BLaER1 treated with 17β-estradiol and CSF1 and Interleukin-3, amounts not matched to agents 10 nM and 100 nM (cell line): ENCODE measurements at regions not wholly inside any gene's neighbourhood (a gene's known extent, or its start where the extent isn't known, plus 50 kb on each side); places are given as distances from the start of the nearest gene placed in this dataset.

ENCODE experiments used
- H3K27ac ChIP-seq, 11 experiments: shearing (Covaris generic); formaldehyde crosslinking; 2 replicates each; pipeline ENCODE4 v1.8.1; 2022
- H3K27me3 ChIP-seq, 11 experiments: shearing (Covaris generic); formaldehyde crosslinking; 2 replicates each; pipeline ENCODE4 v1.8.1; 2022
- H3K36me3 ChIP-seq, 11 experiments: shearing (Covaris generic); formaldehyde crosslinking; 2 replicates each; pipeline ENCODE4 v1.8.1; 2022
- H3K4me1 ChIP-seq, 10 experiments: shearing (Covaris generic); formaldehyde crosslinking; 2 replicates each; pipeline ENCODE4 v1.8.1; 2022
- H3K4me2 ChIP-seq, 11 experiments: shearing (Covaris generic); formaldehyde crosslinking; 2 replicates each; pipeline ENCODE4 v1.8.1; 2022
- H3K4me3 ChIP-seq, 10 experiments: shearing (Covaris generic); formaldehyde crosslinking; 2 replicates each; pipeline ENCODE4 v1.8.1; 2022
- H3K9ac ChIP-seq, 11 experiments: shearing (Covaris generic); formaldehyde crosslinking; 2 replicates each; pipeline ENCODE4 v1.8.1; 2022
- H3K9me3 ChIP-seq, 11 experiments: shearing (Covaris generic); formaldehyde crosslinking; replicated peaks in 1 of 11; 2 replicates each; pipeline ENCODE4 v1.8.1; 2022
- H4K20me1 ChIP-seq, 11 experiments: shearing (Covaris generic); formaldehyde crosslinking; 2 replicates each; pipeline ENCODE4 v1.8.1; 2022
- Cebpa-rat ChIP-seq, 11 experiments: shearing (Covaris generic); IDR thresholded peaks; 2 replicates each; pipeline ENCODE4 v1.8.1; 2022

DNA sequence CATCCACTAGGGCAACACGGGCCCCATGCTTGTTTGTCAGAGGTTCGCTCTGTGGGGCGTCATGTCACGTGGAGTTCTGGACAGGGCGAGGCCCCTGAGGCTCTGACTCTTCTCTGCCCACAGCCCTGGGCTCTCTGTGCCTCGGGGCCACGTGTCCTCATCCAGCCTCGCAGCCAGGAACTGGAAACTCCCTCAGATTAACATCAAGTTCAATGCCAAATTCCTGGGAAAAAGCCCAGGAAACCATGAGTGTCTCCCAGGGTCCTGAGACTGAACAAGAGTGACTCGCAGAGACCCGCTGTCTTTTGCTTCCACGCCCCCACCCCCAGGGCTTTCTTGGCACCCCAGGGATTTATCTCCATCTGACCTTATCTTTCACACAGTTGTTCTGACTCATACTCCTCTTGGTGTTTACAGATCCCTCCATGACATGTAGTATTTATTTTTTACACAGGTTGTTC is 174.0 kb upstream of the PIEZO2 start:
- Histone ChIP-seq H3K9me3 (0 out of 22 replicates have a peak, but pooled peaks cover 0 to 11% (median 0%) of the 10 kb centered on the region in 11 experiments), H3K27ac (peak overlapping the region in 3 of 11 experiments; percentile 6 to 45 (median 41); a peak in 5 of 22 replicates), H3K4me1 (peaks cover 9 to 57% (median 44%) of the 10 kb centered on the region in 10 experiments)

DNA sequence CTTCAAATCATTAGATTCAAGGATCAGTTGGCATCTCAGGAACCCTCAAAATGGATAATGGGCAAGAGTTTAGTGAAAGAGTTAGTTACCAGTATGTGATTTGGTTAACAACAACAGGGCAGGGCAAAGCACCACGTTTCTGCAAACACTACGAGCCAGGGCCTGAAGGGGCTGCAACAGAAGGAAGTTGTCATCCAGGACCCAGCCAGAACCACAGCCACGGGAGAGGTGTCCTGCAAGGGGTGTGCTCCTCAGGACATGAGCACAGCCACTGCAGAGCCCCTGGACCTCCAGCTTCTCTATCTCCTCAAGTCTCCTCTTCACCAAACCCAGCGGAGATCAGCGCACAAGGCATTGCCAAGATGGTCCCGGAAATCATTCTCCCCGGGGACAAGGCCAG is 173.3 kb upstream of the PIEZO2 start:
- Histone ChIP-seq H3K27ac (no peak overlapping the region; a peak in 1 of 22 replicates), H3K36me3 (no peaks in the 10 kb centered on the region), H3K9me3 (0 out of 22 replicates have a peak, but pooled peaks cover 0 to 11% (median 0%) of the 10 kb centered on the region in 11 experiments), H3K4me1 (peaks cover 9 to 57% (median 44%) of the 10 kb centered on the region in 10 experiments), H3K4me3 (no peak overlapping the region), H3K27me3 (no peaks in the 10 kb centered on the region), H3K9ac (no peak overlapping the region), H3K4me2 (peak overlapping the region in 2 of 11 experiments; percentile 77 to 79; a peak in 3 of 22 replicates), H4K20me1 (no peaks in the 10 kb centered on the region)
- no peak for TF ChIP-seq Cebpa-rat (IDR thresholded peaks at IDR 0.05)

More for the DNA sequence above, 174.0 kb upstream of the PIEZO2 start:
- no peak for TF ChIP-seq Cebpa-rat (IDR thresholded peaks at IDR 0.05)
- no peaks in the 10 kb centered on the region for H3K27me3 ChIP-seq
- H3K4me3 ChIP-seq: no peak overlapping the region
- no peaks in the 10 kb centered on the region for H4K20me1 ChIP-seq
- no peak overlapping the region for H3K9ac ChIP-seq
- H3K36me3 ChIP-seq: no peaks in the 10 kb centered on the region
- H3K4me2 ChIP-seq: peak overlapping the region in 5 of 11 experiments; percentile 11 to 79 (median 38); a peak in 9 of 22 replicates

DNA sequence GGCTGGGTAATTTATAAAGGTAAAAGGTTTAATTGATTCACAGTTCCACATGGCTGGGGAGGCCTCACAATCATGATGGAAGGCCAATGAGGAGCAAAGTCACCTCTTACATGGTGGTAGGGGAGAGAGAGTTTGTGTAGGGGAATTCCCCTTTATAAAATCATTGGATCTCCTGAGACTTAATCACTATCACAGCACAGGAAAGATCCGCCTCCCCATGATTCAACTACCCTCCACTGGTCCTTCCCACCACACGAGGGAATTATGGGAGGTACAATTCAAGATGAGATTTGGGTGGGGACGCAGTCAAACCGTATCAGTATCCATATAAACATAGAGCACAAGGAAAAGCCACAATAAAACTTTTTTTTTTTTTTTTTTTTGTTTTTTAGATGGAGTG is 172.6 kb upstream of the PIEZO2 start:
- H4K20me1 ChIP-seq: no peaks in the 10 kb centered on the region
- H3K9ac ChIP-seq: no peak overlapping the region
- no peak overlapping the region for H3K4me3 ChIP-seq
- no peak for TF ChIP-seq Cebpa-rat (IDR thresholded peaks at IDR 0.05)
- 0 out of 22 replicates have a peak, but pooled peaks cover 0 to 11% (median 0%) of the 10 kb centered on the region in 11 experiments for H3K9me3 ChIP-seq
- H3K36me3 ChIP-seq: no peaks in the 10 kb centered on the region
- H3K27me3 ChIP-seq: no peaks in the 10 kb centered on the region
- peak overlapping the region in 2 of 11 experiments; percentile 49 to 53; a peak in 2 of 22 replicates for H3K27ac ChIP-seq
- peak overlapping the region in 8 of 11 experiments; percentile 41 to 73 (median 54); a peak in 9 of 22 replicates for H3K4me2 ChIP-seq
- peaks cover 9 to 57% (median 44%) of the 10 kb centered on the region in 10 experiments for H3K4me1 ChIP-seq

DNA sequence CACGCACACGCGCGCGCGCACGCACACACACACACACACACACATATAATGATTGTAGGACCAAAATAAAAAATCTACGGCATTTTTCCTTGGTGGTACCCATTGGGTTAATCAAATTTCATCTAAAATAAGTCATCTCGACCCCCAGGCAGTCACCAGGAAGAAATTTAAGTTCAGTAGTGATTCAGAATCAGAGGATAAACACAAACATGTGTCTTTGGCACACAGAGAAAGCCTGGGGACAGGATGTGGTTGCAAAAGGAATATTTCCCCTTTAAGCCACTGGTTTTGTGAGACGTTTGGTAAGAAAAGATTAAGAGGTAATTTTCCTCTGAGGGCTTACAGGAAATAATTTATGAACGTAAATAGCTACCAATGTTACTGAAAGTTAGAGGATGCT is 171.6 kb upstream of the PIEZO2 start:
- Histone ChIP-seq H3K4me2 (peak overlapping the region; percentile 17 to 73 (median 52); a peak in 20 of 22 replicates), H3K36me3 (no peaks in the 10 kb centered on the region), H3K4me3 (no peak overlapping the region), H3K27ac (peak overlapping the region in 4 of 11 experiments; percentile 13 to 53 (median 36); a peak in 7 of 22 replicates), H3K4me1 (peaks cover 9 to 51% (median 41%) of the 10 kb centered on the region in 10 experiments), H3K27me3 (no peaks in the 10 kb centered on the region), H4K20me1 (no peaks in the 10 kb centered on the region), H3K9ac (no peak overlapping the region; a peak in 1 of 22 replicates), H3K9me3 (0 out of 22 replicates have a peak, but pooled peaks cover 0 to 11% (median 0%) of the 10 kb centered on the region in 11 experiments)
- no peak for TF ChIP-seq Cebpa-rat (IDR thresholded peaks at IDR 0.05)

DNA sequence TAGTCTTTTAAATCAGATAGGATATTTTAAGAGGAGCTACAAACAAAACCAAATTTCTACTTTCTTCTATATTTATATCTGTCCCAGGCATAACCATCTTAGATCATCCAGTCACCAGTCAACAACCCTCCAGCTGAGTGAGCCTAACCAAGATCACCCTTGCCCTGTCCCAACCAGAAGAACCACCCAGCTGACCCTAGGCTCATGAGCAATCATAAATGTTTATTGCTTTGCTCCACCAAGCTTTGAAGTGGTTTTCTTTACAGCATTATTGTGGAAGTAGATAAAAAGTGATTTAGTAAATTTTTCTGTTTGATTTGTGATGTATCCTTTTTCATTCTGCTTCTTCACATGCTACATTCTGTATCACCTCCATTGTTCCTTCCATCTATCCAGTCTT is 167.2 kb upstream of the PIEZO2 start:
- Histone ChIP-seq H3K27me3 (no peaks in the 10 kb centered on the region), H3K9ac (no peak overlapping the region), H3K4me3 (no peak overlapping the region), H3K9me3 (no peaks in the 10 kb centered on the region), H3K4me1 (peaks cover 8 to 16% (median 12%) of the 10 kb centered on the region in 10 experiments), H4K20me1 (no peaks in the 10 kb centered on the region), H3K36me3 (no peaks in the 10 kb centered on the region), H3K27ac (no peak overlapping the region), H3K4me2 (no peak overlapping the region)
- no peak for TF ChIP-seq Cebpa-rat (IDR thresholded peaks at IDR 0.05)

DNA sequence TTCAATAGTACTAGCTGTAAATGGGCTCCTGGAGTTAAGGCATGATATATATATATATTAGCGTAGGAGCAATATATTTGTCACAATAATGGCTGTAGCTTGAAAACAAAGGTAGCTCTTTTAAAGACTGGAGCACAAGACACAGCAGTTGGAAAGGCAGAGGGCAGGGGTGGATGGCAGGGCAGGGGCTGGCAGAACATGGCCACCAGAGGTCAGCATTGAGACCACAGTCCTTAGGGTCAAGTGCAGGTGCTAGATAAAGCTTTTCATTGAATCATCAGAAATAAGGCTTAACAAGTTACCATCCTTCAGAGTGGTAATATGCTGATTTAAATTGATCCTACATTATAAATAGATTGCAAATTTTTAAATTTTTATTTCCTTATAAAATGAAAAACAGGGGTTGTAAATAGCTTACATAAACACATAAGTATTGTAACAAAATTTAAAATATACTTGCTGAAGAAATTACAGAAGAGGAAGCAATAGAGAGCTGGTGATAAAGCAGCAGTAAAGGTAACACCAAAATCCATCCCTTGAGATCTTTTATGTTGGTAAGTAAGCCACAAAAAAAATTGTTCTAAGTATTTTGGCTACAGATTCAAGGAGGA is 161.2 kb upstream of the PIEZO2 start:
- Histone ChIP-seq H3K27ac (no peak overlapping the region), H3K9me3 (peaks cover 0 to 9% (median 0%) of the 10 kb centered on the region in 11 experiments; a peak in 6 of 22 replicates), H3K4me2 (no peak overlapping the region), H3K27me3 (no peaks in the 10 kb centered on the region), H3K36me3 (no peaks in the 10 kb centered on the region), H3K4me3 (no peak overlapping the region), H3K9ac (no peak overlapping the region), H3K4me1 (peaks cover 0 to 17% (median 12%) of the 10 kb centered on the region in 10 experiments; a peak in 14 of 20 replicates), H4K20me1 (no peaks in the 10 kb centered on the region)
- TF ChIP-seq Cebpa-rat (IDR thresholded peaks at IDR 0.05): no peak

DNA sequence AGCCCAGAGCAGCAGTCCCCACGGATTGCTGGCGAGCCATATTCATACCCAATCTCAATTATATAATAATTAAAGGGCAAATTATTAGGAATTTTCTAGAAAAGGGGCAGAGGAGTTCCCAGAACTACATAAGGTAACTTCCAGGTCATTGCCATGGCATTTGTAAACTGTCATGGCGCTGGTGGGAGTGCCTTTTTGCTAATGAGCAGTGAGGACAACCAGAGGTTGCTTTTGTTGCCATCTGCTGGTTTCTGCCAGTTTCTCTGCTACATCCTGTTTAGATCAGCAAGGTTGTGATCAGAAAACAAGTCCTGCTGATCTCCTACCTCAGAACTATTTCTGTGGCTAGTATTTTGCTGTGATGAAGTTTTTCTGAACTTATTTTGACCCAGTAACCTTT is 159.8 kb upstream of the PIEZO2 start:
- H3K4me3 ChIP-seq: no peak overlapping the region
- H3K27me3 ChIP-seq: no peaks in the 10 kb centered on the region
- H3K4me2 ChIP-seq: peak overlapping the region in 7 of 11 experiments; percentile 7 to 68 (median 41); a peak in 12 of 22 replicates
- H4K20me1 ChIP-seq: no peaks in the 10 kb centered on the region
- peak overlapping the region in 3 of 11 experiments; percentile 12 to 28 (median 28); a peak in 5 of 22 replicates for H3K27ac ChIP-seq
- peaks cover 0 to 9% (median 0%) of the 10 kb centered on the region in 11 experiments; a peak in 6 of 22 replicates for H3K9me3 ChIP-seq
- no peak for TF ChIP-seq Cebpa-rat (IDR thresholded peaks at IDR 0.05)
- no peaks in the 10 kb centered on the region for H3K36me3 ChIP-seq
- H3K9ac ChIP-seq: no peak overlapping the region
- H3K4me1 ChIP-seq: peaks cover 0 to 17% (median 12%) of the 10 kb centered on the region in 10 experiments; a peak in 14 of 20 replicates

DNA sequence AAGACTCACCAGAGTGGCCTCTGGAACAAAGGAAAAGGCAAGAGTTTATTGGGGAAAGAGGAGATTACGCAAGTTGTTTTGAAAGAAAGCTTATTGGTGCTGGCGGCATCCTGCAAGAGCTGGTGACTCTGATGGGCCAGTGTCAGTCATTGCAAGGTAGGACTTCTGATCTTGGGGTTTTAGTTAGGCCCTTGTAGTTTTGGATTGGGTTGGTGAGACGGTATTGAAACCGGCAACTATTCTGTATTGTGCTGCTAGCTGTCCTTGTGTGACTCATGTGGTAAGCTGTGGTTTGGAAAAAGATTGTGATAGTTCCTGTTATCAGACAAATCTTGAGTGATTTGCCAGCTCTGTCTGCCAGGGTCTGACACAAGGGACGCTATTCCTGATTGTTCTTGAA is 159.1 kb upstream of the PIEZO2 start:
- Histone ChIP-seq H4K20me1 (no peaks in the 10 kb centered on the region), H3K27ac (peak overlapping the region in 3 of 11 experiments; percentile 12 to 28 (median 28); a peak in 4 of 22 replicates), H3K27me3 (no peaks in the 10 kb centered on the region), H3K4me3 (no peak overlapping the region), H3K9me3 (peaks cover 0 to 9% (median 0%) of the 10 kb centered on the region in 11 experiments; a peak in 6 of 22 replicates), H3K4me2 (peak overlapping the region in 8 of 11 experiments; percentile 7 to 68 (median 38); a peak in 13 of 22 replicates), H3K9ac (no peak overlapping the region), H3K4me1 (peaks cover 0 to 17% (median 12%) of the 10 kb centered on the region in 10 experiments; a peak in 14 of 20 replicates), H3K36me3 (no peaks in the 10 kb centered on the region)
- TF ChIP-seq Cebpa-rat (IDR thresholded peaks at IDR 0.05): peak in 8 of 11 experiments; percentile 11 to 70 (median 52); a peak in 8 of 22 replicates

DNA sequence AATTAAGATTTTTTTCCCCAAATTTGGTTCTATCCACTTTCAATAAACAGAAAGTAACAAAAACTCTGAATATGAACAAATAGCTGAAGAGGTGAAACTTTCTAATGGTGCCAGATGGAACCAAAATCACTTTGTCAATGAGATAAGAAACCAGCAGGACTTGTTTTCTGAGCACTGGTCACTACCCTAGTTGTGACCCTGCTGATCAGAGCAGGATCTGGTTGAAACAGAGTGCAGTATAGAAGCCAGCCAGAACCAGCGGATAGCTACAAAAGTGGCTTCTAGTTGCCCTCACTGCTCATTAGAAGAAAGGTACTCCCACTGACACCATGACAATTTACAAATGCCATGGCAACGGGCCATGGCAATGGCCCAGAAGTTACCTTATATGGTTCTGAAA is 158.3 kb upstream of the PIEZO2 start:
- Histone ChIP-seq H3K27me3 (no peaks in the 10 kb centered on the region), H3K9ac (no peak overlapping the region), H3K4me3 (no peak overlapping the region), H4K20me1 (no peaks in the 10 kb centered on the region), H3K36me3 (no peaks in the 10 kb centered on the region), H3K27ac (no peak overlapping the region), H3K4me1 (peaks cover 0 to 17% (median 12%) of the 10 kb centered on the region in 10 experiments; a peak in 14 of 20 replicates), H3K4me2 (peak overlapping the region in 6 of 11 experiments; percentile 30 to 68 (median 45); a peak in 3 of 22 replicates), H3K9me3 (peaks cover 4 to 15% (median 6%) of the 10 kb centered on the region in 11 experiments; a peak in 13 of 22 replicates)
- no peak for TF ChIP-seq Cebpa-rat (IDR thresholded peaks at IDR 0.05)
